ENCODE measurements at regions not wholly inside any gene's neighbourhood (a gene's known extent, or its start where the extent isn't known, plus 50 kb on each side); places are given as distances from the start of the nearest gene placed in this dataset.

DNA sequence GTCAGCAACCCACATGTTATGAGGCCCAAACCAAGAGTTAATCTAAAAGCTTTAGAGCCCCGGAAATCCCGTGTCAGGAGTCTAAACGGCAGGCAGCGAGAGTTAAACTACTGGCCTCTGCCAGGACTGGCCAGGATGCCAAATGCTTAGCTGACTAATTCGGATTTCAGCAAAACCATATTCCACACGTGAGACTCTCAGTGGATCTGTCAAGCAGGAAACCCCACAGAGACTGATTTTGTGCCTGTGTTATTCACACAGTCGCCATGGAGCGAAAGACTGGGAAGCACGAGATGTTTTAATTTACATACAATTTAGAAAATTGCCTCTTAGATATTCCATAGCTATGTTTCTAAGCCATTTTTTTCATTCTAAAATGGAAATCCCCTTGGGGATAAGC lies 152.9 kb downstream of the RNASET2 start:
- Histone ChIP-seq H3K4me1 (ENCODE audit: insufficient read depth, low read length, severe bottlenecking) (no peaks in the 10 kb centered on the region), H3K27me3 (ENCODE audit: insufficient read depth, low read length) (no peaks in the 10 kb centered on the region; the same call in 1 of the 2 replicates), H3K36me3 (ENCODE audit: insufficient read depth, low read length) (no peaks in the 10 kb centered on the region), H3K9me3 (ENCODE audit: low read length) (peaks cover 6% of the 10 kb centered on the region; the same call in 1 of the 2 replicates), H4K20me1 (ENCODE audit: insufficient read depth, low read length) (no peaks in the 10 kb centered on the region), H3K27ac (ENCODE audit: low read depth, low read length, poor library complexity, severe bottlenecking) (no peak overlapping the region), H3F3A (ENCODE audit: insufficient read depth, low read length) (no peaks in the 10 kb centered on the region), H3K9ac (ENCODE audit: low read length) (no peak overlapping the region), H3K9me2 (ENCODE audit: low read depth, low read length) (no peaks in the 10 kb centered on the region), H3K4me2 (ENCODE audit: low read length) (no peak overlapping the region), H3K79me2 (ENCODE audit: insufficient read depth, low read length) (no peaks in the 10 kb centered on the region), H2AFZ (ENCODE audit: low read length) (no peak overlapping the region), H3K4me3 (ENCODE audit: low read depth, low read length, poor library complexity, severe bottlenecking) (no peak overlapping the region)
- no peak for TF ChIP-seq EZH2 (IDR thresholded peaks at IDR 0.05; ENCODE audit: borderline replicate concordance, low read length)
- TF ChIP-seq, protein P1, sequence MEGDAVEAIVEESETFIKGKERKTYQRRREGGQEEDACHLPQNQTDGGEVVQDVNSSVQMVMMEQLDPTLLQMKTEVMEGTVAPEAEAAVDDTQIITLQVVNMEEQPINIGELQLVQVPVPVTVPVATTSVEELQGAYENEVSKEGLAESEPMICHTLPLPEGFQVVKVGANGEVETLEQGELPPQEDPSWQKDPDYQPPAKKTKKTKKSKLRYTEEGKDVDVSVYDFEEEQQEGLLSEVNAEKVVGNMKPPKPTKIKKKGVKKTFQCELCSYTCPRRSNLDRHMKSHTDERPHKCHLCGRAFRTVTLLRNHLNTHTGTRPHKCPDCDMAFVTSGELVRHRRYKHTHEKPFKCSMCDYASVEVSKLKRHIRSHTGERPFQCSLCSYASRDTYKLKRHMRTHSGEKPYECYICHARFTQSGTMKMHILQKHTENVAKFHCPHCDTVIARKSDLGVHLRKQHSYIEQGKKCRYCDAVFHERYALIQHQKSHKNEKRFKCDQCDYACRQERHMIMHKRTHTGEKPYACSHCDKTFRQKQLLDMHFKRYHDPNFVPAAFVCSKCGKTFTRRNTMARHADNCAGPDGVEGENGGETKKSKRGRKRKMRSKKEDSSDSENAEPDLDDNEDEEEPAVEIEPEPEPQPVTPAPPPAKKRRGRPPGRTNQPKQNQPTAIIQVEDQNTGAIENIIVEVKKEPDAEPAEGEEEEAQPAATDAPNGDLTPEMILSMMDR (IDR thresholded peaks at IDR 0.05; ENCODE audit: low read length), result no peak

DNA sequence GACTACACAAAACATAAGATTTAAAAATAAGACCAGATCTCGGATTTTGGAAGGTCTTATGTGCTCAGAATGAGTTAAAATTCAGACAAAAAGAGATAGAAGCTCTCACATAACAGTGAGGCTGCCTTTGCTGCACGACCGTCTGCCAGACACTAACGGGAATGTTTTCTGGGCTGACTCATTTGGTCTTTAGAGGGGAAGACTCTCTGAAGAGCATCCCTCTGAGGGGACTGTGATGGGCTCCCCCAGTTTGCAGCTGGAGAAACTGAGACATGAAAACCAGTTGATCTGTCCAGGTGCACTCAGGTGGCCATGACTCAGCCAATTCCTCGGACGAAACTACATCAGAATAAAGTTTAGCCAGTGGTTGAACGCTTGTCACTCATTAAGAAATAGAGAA lies 153.9 kb downstream of the RNASET2 start:
- Histone ChIP-seq H2AFZ (ENCODE audit: low read length) (no peak overlapping the region), H3F3A (ENCODE audit: insufficient read depth, low read length) (no peaks in the 10 kb centered on the region), H3K79me2 (ENCODE audit: insufficient read depth, low read length) (no peaks in the 10 kb centered on the region), H3K4me2 (ENCODE audit: low read length) (no peak overlapping the region), H4K20me1 (ENCODE audit: insufficient read depth, low read length) (no peaks in the 10 kb centered on the region), H3K4me1 (ENCODE audit: insufficient read depth, low read length, severe bottlenecking) (no peaks in the 10 kb centered on the region), H3K4me3 (ENCODE audit: low read depth, low read length, poor library complexity, severe bottlenecking) (no peak overlapping the region), H3K27ac (ENCODE audit: low read depth, low read length, poor library complexity, severe bottlenecking) (no peak overlapping the region), H3K9me2 (ENCODE audit: low read depth, low read length) (no peaks in the 10 kb centered on the region), H3K36me3 (ENCODE audit: insufficient read depth, low read length) (no peaks in the 10 kb centered on the region), H3K27me3 (ENCODE audit: insufficient read depth, low read length) (no peaks in the 10 kb centered on the region; the same call in 1 of the 2 replicates), H3K9ac (ENCODE audit: low read length) (no peak overlapping the region), H3K9me3 (ENCODE audit: low read length) (peaks cover 6% of the 10 kb centered on the region; the same call in 1 of the 2 replicates)
- TF ChIP-seq, protein P1 (IDR thresholded peaks at IDR 0.05; ENCODE audit: low read length), result no peak
- TF ChIP-seq EZH2 (IDR thresholded peaks at IDR 0.05; ENCODE audit: borderline replicate concordance, low read length), result no peak

DNA sequence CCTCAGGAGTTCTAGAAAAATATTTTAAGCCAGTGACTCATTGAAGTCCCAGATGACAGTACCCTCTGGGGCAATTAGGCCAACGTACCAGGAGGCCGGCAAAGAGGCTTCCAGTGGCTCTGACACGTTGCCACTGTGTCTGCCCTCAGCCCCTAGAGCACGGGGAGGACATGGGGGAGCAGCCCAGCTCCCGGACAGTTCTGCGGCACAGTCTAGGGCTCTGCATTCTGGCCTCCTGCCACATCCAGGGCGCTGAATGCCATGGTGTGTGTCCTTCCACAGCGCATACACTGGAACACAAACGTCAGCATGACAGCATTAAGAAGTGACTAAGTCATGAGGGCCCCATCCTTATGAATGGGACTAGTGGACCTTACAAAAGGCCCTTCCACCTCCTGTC lies 156.2 kb downstream of the RNASET2 start:
- Histone ChIP-seq H3K4me2 (ENCODE audit: low read length) (no peak overlapping the region), H3K4me3 (ENCODE audit: low read depth, low read length, poor library complexity, severe bottlenecking) (no peak overlapping the region), H3K36me3 (ENCODE audit: insufficient read depth, low read length) (no peaks in the 10 kb centered on the region), H3K79me2 (ENCODE audit: insufficient read depth, low read length) (no peaks in the 10 kb centered on the region), H3K27me3 (ENCODE audit: insufficient read depth, low read length) (no peaks in the 10 kb centered on the region), H3K27ac (ENCODE audit: low read depth, low read length, poor library complexity, severe bottlenecking) (no peak overlapping the region), H3K4me1 (ENCODE audit: insufficient read depth, low read length, severe bottlenecking) (no peaks in the 10 kb centered on the region), H4K20me1 (ENCODE audit: insufficient read depth, low read length) (no peaks in the 10 kb centered on the region), H2AFZ (ENCODE audit: low read length) (no peak overlapping the region), H3K9ac (ENCODE audit: low read length) (no peak overlapping the region), H3K9me3 (ENCODE audit: low read length) (no peaks in the 10 kb centered on the region), H3K9me2 (ENCODE audit: low read depth, low read length) (no peaks in the 10 kb centered on the region), H3F3A (ENCODE audit: insufficient read depth, low read length) (no peaks in the 10 kb centered on the region)
- TF ChIP-seq EZH2 (IDR thresholded peaks at IDR 0.05; ENCODE audit: borderline replicate concordance, low read length), result no peak
- TF ChIP-seq, protein P1 (IDR thresholded peaks at IDR 0.05; ENCODE audit: low read length), result no peak

Data from OCI-LY1 (cell line).